HG03442 (cell line): ENCODE measurements at regions not wholly inside any gene's neighbourhood (a gene's known extent, or its start where the extent isn't known, plus 50 kb on each side); places are given as distances from the start of the nearest gene placed in this dataset.

Source experiments
- ATAC-seq: cut with Tn5 transposase; IDR thresholded peaks from one replicate; pipeline ENCODE4 v1.9.1; 2021; ENCODE audit warnings: mild to moderate bottlenecking, moderate library complexity; ENCODE audit not compliant: unreplicated experiment

DNA sequence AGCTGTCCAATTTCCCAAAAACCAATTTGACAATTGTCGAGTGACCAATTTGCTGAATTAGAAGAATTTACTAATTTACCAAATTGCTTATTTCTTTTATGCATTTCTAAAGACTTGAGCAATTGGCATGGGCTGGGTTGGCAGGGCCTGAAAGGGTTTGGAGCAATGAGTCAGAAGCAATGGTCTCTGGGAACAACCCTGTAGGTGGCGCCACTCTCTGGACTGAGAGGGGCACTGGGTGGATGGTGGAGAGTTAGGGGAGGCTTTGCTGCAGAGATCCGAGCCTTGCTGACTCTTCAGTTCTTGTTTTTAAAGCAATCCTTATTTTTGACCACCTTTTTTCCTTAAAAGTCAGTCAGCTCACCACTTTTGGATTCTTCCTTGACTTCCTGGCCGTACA, 71.5 kb upstream of the RPS23 start:
- no peak for ATAC-seq

DNA sequence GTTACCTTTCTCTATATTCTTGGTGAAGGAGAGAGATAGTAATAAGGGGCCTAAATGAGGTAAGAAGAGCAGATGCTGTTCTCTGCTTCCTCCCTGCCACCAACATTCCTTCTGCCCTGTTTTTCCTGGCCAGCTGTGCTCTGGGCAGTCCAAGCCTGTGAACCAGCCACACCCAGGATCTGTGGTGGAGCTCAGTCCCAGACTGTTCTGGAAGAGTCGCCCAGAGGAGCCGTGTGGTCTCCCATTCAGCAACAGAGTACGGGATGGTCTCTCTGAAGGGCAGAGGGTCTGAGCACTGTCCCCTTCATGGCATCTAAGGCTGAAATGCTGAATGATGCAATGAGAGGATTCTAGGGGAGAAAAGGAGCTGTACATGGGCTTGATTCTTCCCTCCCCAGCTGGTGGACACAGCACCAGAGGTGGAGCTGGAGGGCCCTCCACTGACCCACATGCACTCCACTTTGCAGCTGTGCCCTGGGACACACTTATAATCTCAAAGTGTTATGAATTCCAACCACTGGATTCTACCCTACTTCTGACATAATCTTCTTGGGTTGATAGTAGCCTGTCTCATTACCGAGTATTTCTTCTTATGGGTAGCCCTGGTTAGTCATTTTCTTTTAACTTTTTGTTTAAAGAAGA, 70.8 kb upstream of the RPS23 start:
- no peak for ATAC-seq

DNA sequence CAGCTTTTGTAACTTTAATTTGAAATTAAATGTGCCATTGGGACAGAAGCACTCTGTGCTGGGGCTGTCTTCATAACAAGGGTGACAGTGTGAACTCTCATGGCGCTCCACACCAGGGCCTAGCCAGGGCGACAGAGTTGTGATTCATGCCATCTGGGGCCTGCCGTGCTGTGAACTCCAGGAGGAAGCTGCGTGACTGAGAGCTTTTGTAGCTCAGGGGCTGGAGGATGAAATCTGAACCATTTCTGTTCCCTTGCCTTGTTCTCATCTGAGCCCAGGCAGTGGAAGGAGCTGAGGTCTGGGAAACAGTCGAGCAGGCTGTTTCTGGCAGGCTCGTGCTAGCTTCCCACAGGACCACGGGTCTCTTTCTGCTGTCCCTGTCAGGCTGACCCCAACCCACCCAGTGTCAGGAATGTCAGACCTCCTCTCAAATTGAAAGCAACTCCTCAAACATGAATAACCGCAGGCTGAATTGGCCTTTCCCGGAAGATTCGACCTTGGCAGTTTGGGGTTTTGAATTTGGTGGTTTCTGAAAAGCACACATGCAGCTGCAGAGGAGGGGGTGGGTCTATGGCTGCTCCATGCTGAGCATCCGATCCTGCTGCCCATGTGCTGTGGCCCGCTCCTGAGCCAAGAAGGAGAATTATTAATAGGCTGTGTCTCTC, 69.2 kb upstream of the RPS23 start:
- ATAC-seq: no peak

DNA sequence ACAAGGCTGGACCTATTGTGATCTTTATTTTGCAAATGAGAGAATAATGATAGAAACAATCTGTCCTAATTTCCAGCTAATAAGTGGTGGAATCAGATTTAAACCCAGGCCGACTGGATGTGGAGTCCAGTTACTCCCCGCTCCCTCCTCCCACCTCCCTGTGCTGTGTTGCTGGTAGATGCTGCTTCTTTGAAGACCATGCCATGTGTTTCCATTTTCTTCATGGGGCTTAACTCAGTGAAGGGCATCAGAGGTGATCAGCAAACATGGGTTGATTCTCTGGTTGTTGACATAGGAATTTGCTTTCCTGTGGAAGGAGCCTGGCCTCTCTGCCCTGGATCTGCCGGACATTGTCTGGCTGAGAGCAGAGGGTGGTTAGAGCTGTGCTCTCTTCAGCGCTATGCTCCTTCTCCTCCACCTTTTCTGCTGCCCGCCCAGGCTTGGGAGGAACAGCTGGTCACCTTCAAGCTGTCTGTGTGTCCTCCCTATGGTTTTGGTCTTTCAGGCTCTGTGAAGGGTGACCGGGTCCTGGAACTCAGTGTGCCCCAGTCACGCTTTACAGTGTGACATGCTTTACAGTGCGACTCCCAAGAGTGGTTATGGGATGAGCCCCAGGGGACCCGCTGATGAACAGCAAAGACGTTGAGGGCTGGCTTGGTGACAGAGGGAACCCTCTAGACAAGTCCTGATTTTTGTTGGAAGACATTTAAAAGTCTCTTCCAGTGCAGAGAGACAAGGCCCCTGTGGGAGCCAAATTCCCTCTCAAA, 68.4 kb upstream of the RPS23 start:
- no peak for ATAC-seq

DNA sequence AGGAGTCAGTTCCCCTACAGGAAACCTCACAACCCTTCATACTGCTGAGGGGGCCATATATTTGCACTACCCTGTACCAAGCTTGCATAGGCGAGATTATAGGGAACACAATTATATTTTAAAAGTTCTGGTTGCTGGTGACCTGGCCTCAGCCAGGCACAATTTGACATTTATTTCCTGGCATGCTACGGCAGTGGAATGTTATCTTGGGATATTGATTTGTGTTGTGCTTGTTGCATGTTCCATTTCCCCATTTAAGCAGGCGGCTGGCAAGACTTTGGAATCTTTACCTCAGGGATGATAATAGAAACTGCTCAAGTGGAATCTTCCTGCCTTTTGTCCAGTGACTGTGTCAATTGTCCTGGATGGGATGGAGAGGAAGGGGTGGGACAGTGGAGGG, 67.0 kb upstream of the RPS23 start:
- ATAC-seq: no peak

DNA sequence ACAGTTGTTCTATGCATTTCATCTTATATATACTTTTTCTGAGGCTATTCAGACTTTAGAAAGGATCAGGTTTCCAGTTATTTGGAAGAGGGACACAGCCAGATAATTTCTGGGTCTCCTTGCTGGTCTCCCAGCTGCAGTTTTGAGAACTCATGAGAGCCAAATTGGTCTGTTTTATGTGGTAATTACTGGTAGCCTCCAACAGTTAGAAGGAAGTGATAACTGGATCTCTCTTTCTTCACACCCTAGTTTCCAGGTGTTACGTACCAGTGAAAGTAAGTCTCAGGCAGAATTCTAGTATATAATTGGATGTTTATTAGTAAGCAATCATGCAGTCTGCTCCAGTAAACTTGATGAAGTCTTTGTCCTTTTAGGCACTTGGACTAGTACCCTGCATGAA, 63.2 kb upstream of the RPS23 start:
- no peak for ATAC-seq

DNA sequence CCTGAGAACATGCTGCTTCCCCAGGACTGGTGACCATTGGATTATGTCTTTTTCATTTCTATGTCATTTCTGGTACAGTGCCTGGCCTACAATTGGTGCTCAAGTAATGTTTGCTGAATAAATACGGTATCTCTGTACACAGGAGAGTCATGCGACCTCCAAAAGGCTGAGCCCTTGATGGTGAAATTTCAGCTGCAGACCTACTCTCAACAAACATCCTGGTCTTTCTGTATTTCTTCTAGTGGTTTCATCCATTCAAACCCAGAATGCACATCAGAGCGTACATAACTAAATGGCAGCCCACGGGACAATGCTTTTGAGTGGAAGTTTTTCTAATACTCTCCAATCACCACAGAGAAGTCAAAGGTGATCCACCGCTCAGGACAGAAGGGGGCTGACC, 62.6 kb upstream of the RPS23 start:
- no peak for ATAC-seq

DNA sequence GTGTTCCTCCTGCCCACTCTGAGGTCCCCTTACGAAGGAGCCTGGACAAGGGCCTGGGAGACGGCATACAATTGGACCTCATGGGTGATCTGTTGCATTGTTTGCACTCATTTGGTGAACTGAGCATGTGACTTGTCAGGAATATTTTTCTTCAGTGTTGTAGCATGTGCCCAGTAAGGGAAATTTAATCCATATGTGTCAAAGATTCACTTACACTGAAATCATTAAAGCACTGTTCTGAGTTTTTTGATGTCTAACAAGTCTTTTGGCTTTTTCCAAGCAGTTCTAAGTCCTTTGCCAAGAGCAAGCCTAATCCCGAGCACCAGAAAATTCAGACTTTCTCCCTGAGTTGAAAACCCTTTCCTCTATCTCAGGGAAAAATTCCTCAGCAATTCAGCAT, 61.6 kb upstream of the RPS23 start:
- ATAC-seq: no peak

DNA sequence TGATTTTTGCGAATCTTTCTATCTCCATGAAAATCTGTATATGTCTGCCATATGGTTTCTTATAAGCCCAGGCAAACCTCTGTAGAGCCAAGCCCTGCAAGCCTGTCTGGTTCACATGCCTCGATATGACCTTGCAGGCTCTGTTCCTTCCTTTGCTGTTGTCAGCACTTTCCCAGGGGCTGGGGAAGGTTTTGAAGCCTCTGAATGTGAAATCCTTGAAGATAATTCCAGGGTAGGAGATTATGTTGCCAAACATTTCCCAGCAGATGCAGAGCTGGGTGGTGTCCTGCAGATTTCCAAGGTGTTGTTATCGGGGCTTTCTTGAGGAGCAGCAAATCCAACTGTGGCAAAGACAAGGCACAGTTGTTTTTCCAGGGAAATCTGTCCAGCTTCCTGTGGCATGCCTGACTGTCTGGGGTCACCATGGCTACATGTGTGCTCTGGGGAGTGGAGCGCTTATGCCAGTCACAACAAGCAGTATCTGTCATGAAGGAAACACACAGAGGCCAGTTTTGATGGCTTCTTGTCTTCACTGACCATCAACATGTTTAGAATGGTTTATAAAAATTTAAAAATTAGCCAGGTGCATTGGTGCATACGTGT, 60.7 kb upstream of the RPS23 start:
- ATAC-seq: no peak

DNA sequence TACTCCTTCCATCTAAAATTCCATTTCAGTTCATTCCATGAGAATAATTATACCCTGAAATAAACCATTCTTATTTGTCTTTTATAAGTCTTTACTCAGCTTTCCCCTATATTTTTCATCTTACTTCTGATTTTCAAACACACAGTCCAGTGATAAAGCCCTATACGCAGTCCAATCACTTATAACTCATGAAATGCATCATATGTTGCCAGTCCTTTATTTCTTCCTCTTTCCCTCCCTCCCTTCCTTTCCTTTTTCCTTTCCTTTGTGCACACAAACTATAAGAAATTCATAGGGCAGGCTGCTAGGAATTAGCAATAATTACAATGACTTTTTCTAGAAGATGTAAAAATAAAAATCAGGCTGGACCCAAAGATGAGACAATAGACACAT, 58.8 kb upstream of the RPS23 start:
- no peak for ATAC-seq

DNA sequence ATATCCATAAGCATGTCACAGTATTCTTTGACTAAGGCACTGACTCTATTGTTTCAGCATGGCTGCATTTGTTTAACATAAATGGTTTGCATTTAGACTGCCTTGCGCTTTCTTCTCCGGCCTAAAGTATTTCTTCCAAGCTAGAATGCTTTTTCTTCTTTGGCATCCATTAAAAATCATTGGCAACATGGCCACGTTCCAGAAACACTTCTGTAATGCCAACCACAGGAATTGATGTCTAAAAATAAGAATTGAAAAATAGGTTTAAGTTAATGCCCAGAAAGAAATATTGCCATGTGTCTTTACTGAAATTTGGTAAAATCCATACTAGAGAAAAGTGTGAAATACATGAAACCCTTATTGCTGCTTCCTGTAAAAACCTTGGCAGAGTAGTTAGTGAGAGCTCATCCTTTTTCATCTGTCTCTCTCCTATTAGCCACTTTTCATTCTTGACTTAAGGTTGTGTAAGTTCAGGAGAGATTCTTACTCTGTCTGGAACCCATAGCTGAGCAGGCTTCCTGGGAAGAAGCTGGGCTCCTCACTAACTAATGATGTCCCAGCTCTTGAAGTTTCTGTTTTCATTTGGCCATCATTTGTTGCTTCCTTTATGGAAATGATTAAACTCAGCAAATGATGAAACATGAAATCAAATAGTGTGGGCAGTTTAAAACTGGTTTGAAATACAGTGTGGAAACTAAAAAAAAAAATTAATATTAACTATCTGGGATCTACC, 58.2 kb upstream of the RPS23 start:
- ATAC-seq: no peak

DNA sequence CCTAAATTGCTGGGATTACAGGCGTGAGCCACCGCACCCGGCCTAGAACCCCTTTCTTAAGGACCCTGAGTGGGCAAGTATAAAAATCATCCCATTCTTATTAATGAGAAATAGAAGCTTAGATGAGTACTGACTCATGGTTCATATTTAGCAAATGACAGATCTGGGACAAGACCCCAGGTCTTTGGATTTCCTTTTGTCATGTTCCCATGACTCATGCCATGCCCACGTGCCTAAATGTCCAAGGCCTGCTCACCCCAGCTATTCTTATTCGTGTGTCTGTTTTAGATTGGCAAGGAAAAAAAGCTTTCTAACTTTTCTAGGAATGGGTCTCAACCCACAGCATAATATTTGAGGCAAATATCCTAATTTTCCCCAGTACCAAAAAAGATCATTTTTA, 57.7 kb upstream of the RPS23 start:
- ATAC-seq: no peak

DNA sequence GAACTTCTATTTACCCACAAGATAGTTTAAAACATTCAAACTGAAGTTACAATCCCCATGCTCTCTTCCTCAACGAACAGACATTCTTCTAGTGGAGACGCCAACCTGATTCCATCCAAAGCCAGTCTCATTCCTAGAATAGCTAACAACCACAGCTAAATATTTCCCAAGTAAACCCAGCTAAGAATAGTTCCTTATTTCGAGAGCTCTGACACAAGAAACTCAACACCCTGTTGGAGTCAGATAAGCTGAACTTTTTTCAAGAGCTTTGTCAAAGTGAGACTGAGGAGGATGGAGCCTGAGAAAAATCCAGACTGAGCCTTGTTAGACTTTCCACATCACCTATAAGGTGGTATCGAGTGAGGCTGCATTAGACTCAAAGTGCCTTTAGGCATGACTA, 56.7 kb upstream of the RPS23 start:
- no peak for ATAC-seq

DNA sequence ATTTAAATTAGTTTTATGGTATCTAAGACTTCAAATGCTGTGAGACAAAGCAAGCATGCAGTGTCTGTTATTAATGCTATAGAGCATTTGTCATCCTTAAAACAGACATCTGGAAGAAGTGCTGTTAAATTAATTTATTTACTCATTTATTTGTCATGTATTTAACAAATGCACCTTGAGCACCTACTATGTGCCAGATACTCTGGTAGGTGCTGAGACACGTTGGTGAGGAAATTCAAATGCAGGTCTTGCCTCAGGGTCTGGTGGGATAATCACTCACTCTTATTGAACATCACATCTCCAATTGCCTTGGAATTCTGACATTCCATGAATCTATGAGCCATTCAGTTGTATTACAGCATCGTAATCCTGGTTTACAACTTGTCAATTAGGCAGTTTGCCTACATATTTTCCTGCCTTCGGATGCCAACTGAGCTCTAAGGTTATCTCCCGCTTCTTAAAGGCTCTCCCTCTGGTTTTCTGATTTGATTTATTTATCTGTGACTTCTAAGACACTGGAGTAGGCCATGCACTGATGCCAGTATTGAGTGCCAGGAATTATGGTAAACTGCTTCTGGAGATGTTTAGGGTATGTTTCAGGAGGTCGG, 56.0 kb upstream of the RPS23 start:
- no peak for ATAC-seq

DNA sequence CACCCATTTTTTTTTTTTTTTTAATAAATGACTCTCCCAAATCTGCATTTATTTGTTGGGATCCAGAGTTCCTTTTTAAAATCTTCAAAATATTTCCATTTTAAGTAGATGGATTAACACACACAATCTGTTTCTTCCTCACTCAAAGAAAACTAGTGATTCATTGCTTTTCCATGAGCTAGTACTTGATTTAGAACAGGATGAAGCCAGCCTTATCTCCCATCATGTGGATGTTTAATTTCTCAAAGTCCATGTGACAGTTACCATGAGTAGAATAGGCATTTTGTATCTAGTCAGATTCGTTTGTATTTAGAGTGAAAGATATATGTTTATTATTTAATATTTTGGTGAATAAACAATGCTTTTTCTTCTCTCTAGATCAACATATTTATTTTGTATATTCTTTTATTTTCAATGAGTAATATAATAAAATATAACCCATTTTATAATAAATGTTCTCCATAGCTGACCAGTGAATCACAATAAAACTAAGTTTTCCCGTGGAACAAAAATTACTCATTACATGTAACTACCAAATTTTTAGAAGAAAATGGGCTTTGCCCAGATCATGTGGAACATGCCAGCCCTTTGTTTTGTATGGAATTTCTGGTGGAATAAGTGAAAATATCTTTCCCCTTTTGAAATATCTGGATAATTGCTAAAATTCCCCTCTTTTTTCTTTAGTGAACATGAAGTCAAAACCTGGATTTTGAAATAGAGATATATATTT, 54.9 kb upstream of the RPS23 start:
- ATAC-seq: no peak

DNA sequence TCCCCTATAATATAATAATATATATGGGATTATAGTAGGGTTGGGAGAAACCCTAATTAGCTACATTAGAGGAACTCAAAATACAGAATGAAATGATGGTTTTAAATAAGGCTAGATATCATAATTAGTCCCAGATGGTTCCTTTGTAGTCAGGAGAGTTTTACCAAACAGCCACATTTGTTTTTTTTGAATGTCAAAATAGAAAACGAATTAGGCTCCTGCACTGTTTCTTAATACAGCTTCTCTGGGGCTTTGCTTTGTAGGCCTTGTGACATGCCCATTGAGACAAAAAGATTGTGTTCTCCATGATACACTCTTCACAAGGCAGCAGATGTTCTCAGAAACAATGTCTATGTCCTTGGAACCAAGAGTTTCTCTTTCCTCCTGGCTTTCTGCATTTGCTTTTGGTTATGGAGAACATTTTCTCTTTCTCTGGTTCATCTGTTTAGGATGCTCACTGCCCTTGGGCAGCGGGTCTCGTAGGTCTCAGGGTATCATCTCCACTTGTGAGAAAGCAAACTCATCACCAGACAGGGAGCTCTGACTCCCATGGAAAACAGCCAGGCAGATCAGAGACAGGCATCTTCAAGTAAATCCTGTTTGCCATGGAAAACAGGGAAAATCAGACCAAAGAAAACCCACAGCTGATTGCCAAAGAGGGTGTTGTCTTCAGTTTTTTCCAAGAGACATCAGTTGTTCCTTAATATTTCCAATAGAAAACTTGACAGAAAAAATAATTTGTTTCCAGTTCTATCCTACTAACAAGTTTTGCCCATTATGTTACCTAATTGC, 54.1 kb upstream of the RPS23 start:
- ATAC-seq: no peak

DNA sequence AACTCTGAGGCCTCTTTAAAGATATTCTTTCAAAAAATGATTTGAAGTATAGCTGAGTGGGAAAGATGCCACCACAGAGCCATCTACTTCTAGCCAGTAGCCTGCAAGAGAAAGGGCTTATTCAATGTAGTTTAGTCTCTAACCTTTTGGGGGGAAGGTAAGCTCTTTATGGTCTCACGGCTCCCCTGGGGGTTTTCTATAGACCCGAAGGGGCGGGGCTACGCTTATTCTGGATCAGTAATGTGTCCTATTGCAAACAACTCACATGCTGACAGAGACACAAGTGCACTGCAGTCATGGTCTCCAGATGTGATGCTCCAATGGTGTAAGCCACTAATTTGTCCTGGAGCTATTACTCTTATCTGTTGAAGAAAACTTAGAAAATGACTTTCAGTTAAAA, 53.4 kb upstream of the RPS23 start:
- ATAC-seq: no peak

DNA sequence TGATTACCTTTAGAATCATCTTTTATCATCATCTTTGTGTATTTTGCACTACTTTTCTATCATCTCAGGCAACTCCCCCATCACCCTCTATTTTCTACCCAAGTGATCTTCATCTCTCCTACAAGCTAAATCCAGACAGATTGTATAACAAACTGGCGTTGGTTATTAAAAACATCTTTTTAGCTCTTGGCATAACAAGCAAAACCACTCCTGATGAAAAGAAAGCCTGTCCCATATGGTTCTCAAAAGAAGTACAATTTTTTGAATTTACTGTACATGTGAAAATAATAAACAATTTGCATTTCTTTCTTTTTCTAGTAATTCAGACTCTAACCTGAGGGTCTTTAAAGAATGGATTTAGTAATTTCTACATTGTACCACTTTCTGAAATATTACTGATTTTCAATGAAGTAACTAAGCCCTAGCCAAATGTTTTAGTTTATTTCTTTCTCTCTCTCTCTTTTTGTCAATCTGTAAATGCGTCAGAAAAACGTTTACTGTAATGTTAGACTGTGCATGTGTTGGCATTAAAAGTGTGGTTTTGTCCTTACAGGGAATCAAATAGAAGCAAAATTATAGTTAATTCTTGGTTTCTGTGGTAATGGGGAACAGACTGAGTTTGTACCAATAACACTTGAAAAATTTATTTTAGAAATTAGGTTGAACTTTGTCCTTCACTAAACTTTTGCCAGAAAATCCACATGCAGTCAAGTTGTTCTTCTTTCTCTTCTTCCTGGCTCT, 52.5 kb upstream of the RPS23 start:
- no peak for ATAC-seq

DNA sequence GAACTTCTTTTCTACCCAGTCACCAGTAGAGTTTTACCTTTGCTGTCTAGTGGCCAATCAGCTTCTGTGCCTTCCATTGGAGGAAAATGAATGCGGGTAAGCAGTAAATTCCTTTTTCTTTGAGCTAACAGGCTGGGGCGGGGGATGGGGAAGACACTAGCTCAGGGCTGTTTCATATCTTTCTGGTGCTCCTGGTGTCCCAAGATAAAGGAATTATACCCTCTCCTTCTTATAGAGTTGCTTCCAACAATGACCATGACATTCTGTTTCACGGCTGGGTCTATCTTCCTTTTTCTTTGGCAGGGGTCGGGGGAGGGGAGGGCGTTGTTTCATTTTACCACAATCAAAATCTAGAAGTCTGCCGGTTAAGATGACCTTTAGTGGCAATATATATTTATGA, 51.2 kb upstream of the RPS23 start:
- no peak for ATAC-seq
